ENCODE measurements at regions not wholly inside any gene's neighbourhood (a gene's known extent, or its start where the extent isn't known, plus 50 kb on each side); places are given as distances from the start of the nearest gene placed in this dataset.

DNA sequence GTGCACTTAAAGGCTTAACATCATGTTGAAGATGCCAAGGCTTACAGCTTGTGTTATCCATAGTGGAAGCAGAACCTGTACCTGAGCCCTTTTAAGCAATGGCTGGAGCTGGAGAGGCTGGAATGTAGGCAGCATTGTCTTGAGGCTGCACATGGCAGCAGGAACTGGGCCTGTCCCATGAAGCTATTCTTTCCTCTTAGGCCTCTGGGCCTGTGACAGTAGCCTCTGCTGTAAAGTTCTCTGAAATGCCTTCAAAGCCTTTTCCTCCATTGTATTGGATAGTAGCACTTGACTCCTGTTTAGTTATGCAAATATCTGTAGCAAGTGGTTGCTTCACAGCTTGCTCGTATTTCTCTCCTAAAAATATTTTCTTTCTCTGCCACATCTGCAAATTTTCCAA is 127.4 kb upstream of the ANO5 start:
- H3K36me3 ChIP-seq (replicated peaks in 1 of 2): no peaks in the 10 kb centered on the region
- intact Hi-C loops (cut with DNase I): no loop called here
- no peak for DNase-seq
- no peaks in the 10 kb centered on the region for H3K27me3 ChIP-seq
- 40 to 62% (median 59%) methylated on average over 1 of the region's 1 CpG for WGBS, 4 donors
- no peaks in the 10 kb centered on the region for H3K9me3 ChIP-seq (replicated peaks in 1 of 3)
- no peak overlapping the region for H3K4me3 ChIP-seq
- H3K27ac ChIP-seq: no peak overlapping the region
- TF ChIP-seq, protein P1, sequence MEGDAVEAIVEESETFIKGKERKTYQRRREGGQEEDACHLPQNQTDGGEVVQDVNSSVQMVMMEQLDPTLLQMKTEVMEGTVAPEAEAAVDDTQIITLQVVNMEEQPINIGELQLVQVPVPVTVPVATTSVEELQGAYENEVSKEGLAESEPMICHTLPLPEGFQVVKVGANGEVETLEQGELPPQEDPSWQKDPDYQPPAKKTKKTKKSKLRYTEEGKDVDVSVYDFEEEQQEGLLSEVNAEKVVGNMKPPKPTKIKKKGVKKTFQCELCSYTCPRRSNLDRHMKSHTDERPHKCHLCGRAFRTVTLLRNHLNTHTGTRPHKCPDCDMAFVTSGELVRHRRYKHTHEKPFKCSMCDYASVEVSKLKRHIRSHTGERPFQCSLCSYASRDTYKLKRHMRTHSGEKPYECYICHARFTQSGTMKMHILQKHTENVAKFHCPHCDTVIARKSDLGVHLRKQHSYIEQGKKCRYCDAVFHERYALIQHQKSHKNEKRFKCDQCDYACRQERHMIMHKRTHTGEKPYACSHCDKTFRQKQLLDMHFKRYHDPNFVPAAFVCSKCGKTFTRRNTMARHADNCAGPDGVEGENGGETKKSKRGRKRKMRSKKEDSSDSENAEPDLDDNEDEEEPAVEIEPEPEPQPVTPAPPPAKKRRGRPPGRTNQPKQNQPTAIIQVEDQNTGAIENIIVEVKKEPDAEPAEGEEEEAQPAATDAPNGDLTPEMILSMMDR (IDR thresholded peaks at IDR 0.05): no peak
- no peak for TF ChIP-seq POLR2A (IDR thresholded peaks at IDR 0.05)
- no peaks in the 10 kb centered on the region for H3K4me1 ChIP-seq (replicated peaks in 1 of 2)

DNA sequence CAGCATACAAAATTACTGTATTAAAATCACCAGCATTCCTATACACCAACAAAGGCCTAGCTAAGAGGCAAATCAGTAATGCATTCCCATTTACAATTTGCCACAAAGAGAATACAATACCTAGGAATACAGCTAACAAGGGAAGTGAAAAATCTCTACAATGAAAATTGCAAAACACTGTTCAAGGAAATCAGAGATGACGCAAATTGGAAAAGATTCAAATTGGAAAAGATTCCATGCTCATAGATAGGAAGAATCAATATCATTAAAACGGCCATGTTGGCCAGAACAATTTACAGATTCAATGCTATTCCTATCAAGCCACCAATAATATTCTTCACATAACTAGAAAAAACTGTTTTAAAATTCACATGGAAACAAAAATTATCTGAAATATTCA is 123.0 kb upstream of the ANO5 start:
- TF ChIP-seq, protein P1 (IDR thresholded peaks at IDR 0.05): no peak
- no peak for TF ChIP-seq POLR2A (IDR thresholded peaks at IDR 0.05)
- no peaks in the 10 kb centered on the region for H3K4me1 ChIP-seq (replicated peaks in 1 of 2)
- no peak for DNase-seq
- no peaks in the 10 kb centered on the region for H3K27me3 ChIP-seq
- intact Hi-C loops (cut with DNase I): no loop called here
- WGBS, 4 donors: 56 to 71% (median 66%) methylated on average over 2 of the region's 2 CpGs
- H3K36me3 ChIP-seq (replicated peaks in 1 of 2): no peaks in the 10 kb centered on the region
- no peak overlapping the region for H3K27ac ChIP-seq
- no peak overlapping the region for H3K4me3 ChIP-seq
- no peaks in the 10 kb centered on the region for H3K9me3 ChIP-seq (replicated peaks in 1 of 3)

DNA sequence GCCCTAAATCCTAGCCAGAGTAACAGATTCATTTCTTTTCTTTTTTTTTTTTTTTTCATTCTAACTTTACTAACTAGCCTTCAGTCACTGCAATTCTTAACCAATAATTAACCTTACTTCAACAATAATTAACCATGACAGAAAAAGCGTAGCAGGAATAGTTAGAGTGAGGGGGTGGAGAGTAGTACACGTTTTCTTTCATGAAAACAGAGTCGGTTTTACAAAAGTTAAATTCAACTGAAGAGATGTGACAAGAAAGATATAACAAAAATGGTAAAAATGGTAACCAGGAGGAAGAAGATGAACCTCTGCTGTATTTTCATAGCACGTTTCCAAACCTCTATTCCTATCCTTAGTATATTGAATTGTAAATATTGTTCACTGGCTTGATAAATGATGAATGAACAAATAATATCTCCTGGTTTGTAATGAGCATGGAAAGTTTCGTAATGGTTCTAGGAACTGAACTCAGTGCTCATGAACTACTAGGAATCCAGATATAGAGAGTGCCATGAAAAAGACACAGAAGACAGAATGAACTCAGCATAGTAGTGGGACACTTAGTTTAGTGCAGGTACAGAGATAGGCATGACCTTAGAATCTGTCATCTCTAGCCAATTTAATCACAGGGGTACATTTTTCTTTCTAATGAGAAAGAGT is 116.5 kb upstream of the ANO5 start:
- no peaks in the 10 kb centered on the region for H3K27me3 ChIP-seq
- no peaks in the 10 kb centered on the region for H3K9me3 ChIP-seq (replicated peaks in 1 of 3)
- TF ChIP-seq POLR2A (IDR thresholded peaks at IDR 0.05): no peak
- TF ChIP-seq, protein P1 (IDR thresholded peaks at IDR 0.05): no peak
- H3K4me3 ChIP-seq: no peak overlapping the region
- H3K4me1 ChIP-seq (replicated peaks in 1 of 2): no peaks in the 10 kb centered on the region
- intact Hi-C loops (cut with DNase I): no loop called here
- no peak overlapping the region for H3K27ac ChIP-seq
- 62 to 74% (median 69%) methylated on average over 5 of the region's 5 CpGs for WGBS, 4 donors
- no peaks in the 10 kb centered on the region for H3K36me3 ChIP-seq (replicated peaks in 1 of 2)
- no peak for DNase-seq

DNA sequence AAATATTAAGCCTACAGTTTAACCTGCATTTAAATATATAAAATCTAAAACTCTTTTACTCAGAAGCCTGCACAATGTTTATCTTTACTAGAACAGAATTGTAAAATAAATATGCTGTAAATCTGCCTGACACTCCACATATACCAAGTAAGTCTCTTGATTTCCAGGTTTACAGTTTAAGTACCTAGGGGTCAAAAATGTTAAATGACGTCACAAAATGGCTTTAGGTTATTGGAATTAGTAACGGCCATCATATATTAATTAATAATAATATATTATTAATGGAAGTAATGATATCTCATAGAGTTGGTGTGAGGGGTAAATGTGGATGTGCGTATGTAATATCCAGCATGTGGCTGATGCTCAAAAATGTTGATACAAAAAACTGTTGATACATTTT is 114.8 kb upstream of the ANO5 start:
- WGBS, 4 donors: 52 to 66% (median 64%) methylated on average over 3 of the region's 3 CpGs
- Histone ChIP-seq H3K9me3 (replicated peaks in 1 of 3) (no peaks in the 10 kb centered on the region), H3K4me3 (no peak overlapping the region), H3K4me1 (replicated peaks in 1 of 2) (no peaks in the 10 kb centered on the region), H3K27ac (no peak overlapping the region), H3K36me3 (replicated peaks in 1 of 2) (no peaks in the 10 kb centered on the region), H3K27me3 (no peaks in the 10 kb centered on the region)
- no peak for DNase-seq
- TF ChIP-seq POLR2A (IDR thresholded peaks at IDR 0.05): no peak
- TF ChIP-seq, protein P1 (IDR thresholded peaks at IDR 0.05): no peak
- intact Hi-C loops (cut with DNase I): no loop called here
